ENCODE measurements at regions not wholly inside any gene's neighbourhood (a gene's known extent, or its start where the extent isn't known, plus 50 kb on each side); places are given as distances from the start of the nearest gene placed in this dataset.

GRCh38 chr9:87007711-87008366 is 60.5 kb upstream of the GAS1 start:
- peaks cover 4% of the 10 kb centered on the region for H3K36me3 Mint-ChIP-seq
- no peak for DNase-seq (ENCODE audit: extremely low spot score, unreplicated experiment)
- H3K27ac Mint-ChIP-seq, result no peak overlapping the region
- H3K4me1 Mint-ChIP-seq (ENCODE audit: unreplicated experiment), result peaks cover 29% of the 10 kb centered on the region
- H3K4me3 Mint-ChIP-seq, result no peak overlapping the region
- TF ChIP-seq CTCF (conservative IDR thresholded peaks at IDR 0.05), result no peak
- peaks cover 4% of the 10 kb centered on the region for H3K9me3 Mint-ChIP-seq
- H3K27me3 Mint-ChIP-seq, result no peaks in the 10 kb centered on the region

GRCh38 chr9:87008667-87009066 is 61.4 kb upstream of the GAS1 start:
- peaks cover 29% of the 10 kb centered on the region for H3K4me1 Mint-ChIP-seq (ENCODE audit: unreplicated experiment)
- no peak for DNase-seq (ENCODE audit: extremely low spot score, unreplicated experiment)
- H3K27me3 Mint-ChIP-seq, result no peaks in the 10 kb centered on the region
- H3K27ac Mint-ChIP-seq, result no peak overlapping the region
- H3K4me3 Mint-ChIP-seq, result no peak overlapping the region
- H3K36me3 Mint-ChIP-seq, result peaks cover 3% of the 10 kb centered on the region
- peaks cover 4% of the 10 kb centered on the region for H3K9me3 Mint-ChIP-seq
- TF ChIP-seq CTCF (conservative IDR thresholded peaks at IDR 0.05), result no peak

DNA sequence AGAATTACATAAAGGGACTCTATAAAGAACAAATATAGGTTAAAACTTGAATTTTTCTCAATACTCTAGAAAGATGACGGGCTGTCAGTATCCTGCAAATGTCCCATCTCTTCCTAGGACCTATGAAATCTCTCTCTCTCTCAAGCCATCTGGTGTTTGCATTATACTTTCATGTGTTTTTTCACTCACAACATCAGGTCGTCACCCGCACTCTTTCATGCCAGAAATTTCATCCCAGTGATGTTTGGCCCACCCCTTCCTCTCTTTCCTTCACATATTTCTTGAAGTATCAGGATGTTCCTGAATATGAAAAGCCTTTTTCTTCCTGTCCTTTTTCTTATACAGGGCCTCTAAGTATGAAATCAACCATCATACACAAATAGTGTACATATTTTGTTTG is 63.3 kb upstream of the GAS1 start:
- H3K4me3 Mint-ChIP-seq, result no peak overlapping the region
- H3K27ac Mint-ChIP-seq, result no peak overlapping the region
- H3K27me3 Mint-ChIP-seq, result no peaks in the 10 kb centered on the region
- no peaks in the 10 kb centered on the region for H3K9me3 Mint-ChIP-seq
- peaks cover 41% of the 10 kb centered on the region for H3K4me1 Mint-ChIP-seq (ENCODE audit: unreplicated experiment)
- no peak for DNase-seq (ENCODE audit: extremely low spot score, unreplicated experiment)
- TF ChIP-seq CTCF (conservative IDR thresholded peaks at IDR 0.05), result no peak
- no peaks in the 10 kb centered on the region for H3K36me3 Mint-ChIP-seq

GRCh38 chr9:87011551-87011950 is 64.2 kb upstream of the GAS1 start:
- Mint-ChIP-seq H3K4me3 (no peak overlapping the region), H3K9me3 (peaks cover 4% of the 10 kb centered on the region), H3K36me3 (peaks cover under 1% of the 10 kb centered on the region), H3K4me1 (ENCODE audit: unreplicated experiment) (peaks cover 41% of the 10 kb centered on the region), H3K27ac (no peak overlapping the region), H3K27me3 (no peaks in the 10 kb centered on the region)
- no peak for DNase-seq (ENCODE audit: extremely low spot score, unreplicated experiment)
- TF ChIP-seq CTCF (conservative IDR thresholded peaks at IDR 0.05), result no peak

- Mint-ChIP-seq H3K27ac (no peak overlapping the region), H3K36me3 (peaks cover 11% of the 10 kb centered on the region), H3K27me3 (no peaks in the 10 kb centered on the region), H3K4me1 (ENCODE audit: unreplicated experiment) (peaks cover 28% of the 10 kb centered on the region), H3K9me3 (peaks cover 8% of the 10 kb centered on the region), H3K4me3 (no peak overlapping the region)
- TF ChIP-seq CTCF (conservative IDR thresholded peaks at IDR 0.05), result no peak
- no peak for DNase-seq (ENCODE audit: extremely low spot score, unreplicated experiment)
Observed at GRCh38 chr9:87013490-87013889, 66.2 kb upstream of the GAS1 start.

DNA sequence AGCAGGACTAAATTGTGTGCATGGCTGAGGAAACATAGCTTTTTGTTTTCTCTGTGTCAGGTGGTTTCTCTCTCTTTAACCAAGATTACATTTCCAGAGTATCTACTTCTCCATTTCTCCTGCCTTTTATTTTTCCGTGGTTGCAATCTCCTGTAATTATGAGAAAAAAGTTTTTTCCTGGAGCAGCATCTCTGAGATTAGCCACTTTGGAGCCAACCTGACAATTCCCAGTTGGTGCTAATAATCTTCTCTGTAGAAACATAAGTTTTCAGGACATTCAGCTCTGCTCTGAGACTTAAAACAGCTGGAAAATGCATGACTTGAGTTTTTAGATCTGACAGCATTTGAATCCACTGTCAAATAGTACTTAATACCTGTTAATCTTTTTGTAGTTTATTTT is 67.1 kb upstream of the GAS1 start:
- peaks cover 8% of the 10 kb centered on the region for H3K9me3 Mint-ChIP-seq
- no peak for DNase-seq (ENCODE audit: extremely low spot score, unreplicated experiment)
- TF ChIP-seq CTCF (conservative IDR thresholded peaks at IDR 0.05), result no peak
- peaks cover 33% of the 10 kb centered on the region for H3K4me1 Mint-ChIP-seq (ENCODE audit: unreplicated experiment)
- no peak overlapping the region for H3K4me3 Mint-ChIP-seq
- no peak overlapping the region for H3K27ac Mint-ChIP-seq
- peaks cover 11% of the 10 kb centered on the region for H3K36me3 Mint-ChIP-seq
- no peaks in the 10 kb centered on the region for H3K27me3 Mint-ChIP-seq
